K562 (cell line): ENCODE measurements at regions not wholly inside any gene's neighbourhood (a gene's known extent, or its start where the extent isn't known, plus 50 kb on each side); places are given as distances from the start of the nearest gene placed in this dataset.

Experiments used
- ATAC-seq: fragments of 200-7000 bp; cut with Tn5 transposase; 3 replicates; pipeline ENCODE4 v1.9.1; 2020; ENCODE audit warnings: moderate library complexity
- BruUV-seq: library from RNA; stranded (reverse); fragments of 400-500 nt; replicated peaks from 2 replicates; lab custom pipeline; 2021; lab: Mats Ljungman, UMichigan
- CTCF ChIA-PET: fragments of 300-600 bp; formaldehyde crosslinking; extraction: SDS; loops from one replicate; lab custom pipeline; 2021; ENCODE audit warnings: low intra/inter-chr PET ratio; lab: Yijun Ruan, JAX
- POLR2A ChIA-PET: fragments of 300-600, 350-650 bp; sonication (Branson Sonifier 250); formaldehyde crosslinking; extraction: SDS; loops from one replicate; lab custom pipeline; 2021; ENCODE audit warnings: antibody characterized with exemption, inconsistent platforms; lab: Yijun Ruan, JAX
- DNase-seq, 4 experiments: peaks; one replicate each; pipeline versions ENCODE4 v3.0.0 to v3.0.0-alpha.2; 2011 to 2018; ENCODE audit warnings: low spot score in 3 of 4, mixed read lengths in 3 of 4; ENCODE audit errors: extremely low read depth in 1 of 4
- FAIRE-seq: peaks from 2 replicates; lab custom pipeline; 2011; peaks lifted over from hg19 to GRCh38; lab: Jason Lieb, UNC
- H2AFZ ChIP-seq: 2 replicates; pipeline ENCODE4 v1.6.0; 2011; ENCODE audit warnings: low read depth, low read length, control low read depth, inconsistent platforms
- H3K27ac ChIP-seq: fragments of 200-600 bp; 3 replicates; pipeline ENCODE4 v1.8.0; 2011; ENCODE audit warnings: low read depth, mild to moderate bottlenecking, control low read depth, inconsistent platforms, low read length, moderate library complexity, mixed read lengths; ENCODE audit errors: extremely low read depth
- H3K27me3 ChIP-seq, 2 experiments: fragments of 300-600 bp in 1 of 2; 2 replicates in 1 of 2; 3 replicates in 1 of 2; pipeline versions ENCODE4 v1.6.0 to v1.8.0; 2011; ENCODE audit warnings: inconsistent platforms in 2 of 2, low read length in 2 of 2, mild to moderate bottlenecking in 1 of 2, mixed read lengths in 1 of 2, moderate library complexity in 1 of 2; ENCODE audit not compliant: control insufficient read depth in 2 of 2, insufficient read depth in 2 of 2
- H3K36me3 ChIP-seq: fragments of 300-600 bp; 3 replicates; pipeline ENCODE4 v1.8.0; 2011; ENCODE audit warnings: mild to moderate bottlenecking, low read length, inconsistent platforms; ENCODE audit not compliant: control insufficient read depth, insufficient read depth
- H3K4me1 ChIP-seq, 2 experiments: fragments of 200-600 bp in 1 of 2; replicated peaks in 1 of 2; 2 replicates in 1 of 2; 3 replicates in 1 of 2; pipeline versions ENCODE4 v1.5.1 to v1.8.0; 2011; ENCODE audit warnings: inconsistent platforms in 2 of 2, low read length in 2 of 2, mild to moderate bottlenecking in 1 of 2, mixed read lengths in 1 of 2, moderate library complexity in 1 of 2; ENCODE audit not compliant: control insufficient read depth in 2 of 2, insufficient read depth in 2 of 2
- H3K4me2 ChIP-seq: 2 replicates; pipeline ENCODE4 v1.6.1; 2011; ENCODE audit warnings: low read length, control low read depth, inconsistent platforms, mixed read lengths; ENCODE audit not compliant: insufficient read depth
- H3K4me3 ChIP-seq: fragments of 200-600 bp; sonication (generic), shearing (Covaris generic); 2 replicates; pipeline ENCODE4 v1.5.1; 2016; ENCODE audit warnings: control low read depth, inconsistent platforms
- H3K79me2 ChIP-seq: fragments of 200-600 bp; 3 replicates; pipeline ENCODE4 v1.8.0; 2011; ENCODE audit warnings: low read length, inconsistent platforms; ENCODE audit not compliant: control insufficient read depth, insufficient read depth
- H3K9ac ChIP-seq, 2 experiments: 2 replicates each; pipeline versions ENCODE4 v1.6.0 to v1.6.1; 2011; ENCODE audit warnings: low read depth in 2 of 2, low read length in 2 of 2, control low read depth in 1 of 2, inconsistent platforms in 1 of 2, mild to moderate bottlenecking in 1 of 2, mixed read lengths in 1 of 2; ENCODE audit not compliant: insufficient read depth in 1 of 2
- H3K9me1 ChIP-seq: one replicate; pipeline ENCODE4 v1.6.0; 2011; ENCODE audit warnings: inconsistent platforms, mild to moderate bottlenecking, low read length, moderate library complexity; ENCODE audit not compliant: control insufficient read depth, insufficient read depth
- H3K9me3 ChIP-seq: replicated peaks from 2 replicates; pipeline ENCODE4 v1.5.1; 2011; ENCODE audit warnings: low read depth, low read length, inconsistent platforms; ENCODE audit not compliant: control insufficient read depth, insufficient read depth
- H4K20me1 ChIP-seq: replicated peaks from 2 replicates; pipeline ENCODE4 v1.6.1; 2011; ENCODE audit warnings: low read length, inconsistent platforms, mixed read lengths; ENCODE audit not compliant: control insufficient read depth, insufficient read depth
- BRD4 ChIP-seq: fragments of 200-600 bp; sonication (generic); IDR thresholded peaks from 2 replicates; pipeline ENCODE4 v1.6.1; 2017; ENCODE audit warnings: inconsistent platforms
- CXXC5 ChIP-seq: fragments of 250-450 bp; sonication (Bioruptor Pico); IDR thresholded peaks from 2 replicates; pipeline ENCODE4 v1.8.0; 2022; ENCODE audit warnings: inconsistent platforms, mild to moderate bottlenecking, moderate library complexity
- DEAF1 ChIP-seq: fragments of 450-650 bp; formaldehyde crosslinking; IDR thresholded peaks from 2 replicates; pipeline ENCODE4 v1.4.0; 2020; ENCODE audit warnings: mild to moderate bottlenecking, moderate library complexity
- MED1 ChIP-seq: sonication (generic); formaldehyde crosslinking; IDR thresholded peaks from 2 replicates; pipeline ENCODE4 v1.8.1; 2023; ENCODE audit warnings: missing genetic modification reagents, borderline replicate concordance
- POLR2H ChIP-seq: IDR thresholded peaks from 2 replicates; pipeline ENCODE4 v1.6.1; 2016; ENCODE audit warnings: missing genetic modification characterization, low read depth, mild to moderate bottlenecking, control low read depth, missing compliant biosample characterization, moderate library complexity
- XRCC4 ChIP-seq: IDR thresholded peaks from one replicate; pipeline ENCODE4 v1.6.1; 2011; ENCODE audit not compliant: insufficient read depth, insufficient read length; ENCODE audit errors: extremely low read depth
- ZNF586 ChIP-seq: fragments of 450-650 bp; formaldehyde crosslinking; conservative IDR thresholded peaks from 2 replicates; pipeline ENCODE4 v1.4.0; 2020; ENCODE audit warnings: mild to moderate bottlenecking, moderate library complexity
- WGBS: fragments of 100-300 bp; shearing (Covaris generic); methylation state at CpG from one replicate; pipeline ENCODE4 v1.1.6; 2016; ENCODE audit warnings: low coverage, mixed read lengths; ENCODE audit not compliant: insufficient coverage; ENCODE audit errors: missing lambda C conversion rate; 5-methylcytosine and 5-hydroxymethylcytosine counted together
- in situ Hi-C: fragments of 300-500 bp; cut with MboI; formaldehyde crosslinking; loops from 4 replicates; pipeline ENCODE4 v1.15.0; 2018; ENCODE audit warnings: inconsistent platforms, mixed read lengths
- intact Hi-C: fragments of 100-400 bp; cut with micrococcal nuclease; formaldehyde crosslinking; loops from 2 replicates; pipeline ENCODE4 v1.14.2; 2022
- TF ChIP-seq, protein P1 (sequence below): fragments of 250-450 bp; sonication (Bioruptor Pico); IDR thresholded peaks from 2 replicates; pipeline ENCODE4 v1.5.0; 2021; ENCODE audit warnings: mild to moderate bottlenecking, borderline replicate concordance

DNA sequence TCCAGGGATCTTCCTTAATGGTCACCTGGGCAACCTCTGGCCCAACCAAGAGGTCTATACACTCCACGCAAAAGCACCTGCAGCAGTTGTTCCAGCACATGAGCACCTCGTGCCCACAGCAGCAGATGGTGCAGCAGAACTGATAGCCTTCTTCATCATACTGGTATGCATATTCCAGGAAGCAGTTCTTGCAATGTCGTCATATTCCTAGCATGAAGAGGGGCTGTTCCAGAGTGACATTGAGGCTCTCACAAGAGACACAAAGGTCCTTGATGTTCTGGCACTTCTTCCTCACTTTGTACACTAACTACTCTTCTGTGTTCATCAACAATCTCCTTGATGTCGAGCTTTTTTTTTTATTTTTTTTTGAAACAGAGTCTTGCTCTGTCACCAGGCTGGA is 386.2 kb downstream of the MEIS1 start (continued):
- TF ChIP-seq, protein P1, sequence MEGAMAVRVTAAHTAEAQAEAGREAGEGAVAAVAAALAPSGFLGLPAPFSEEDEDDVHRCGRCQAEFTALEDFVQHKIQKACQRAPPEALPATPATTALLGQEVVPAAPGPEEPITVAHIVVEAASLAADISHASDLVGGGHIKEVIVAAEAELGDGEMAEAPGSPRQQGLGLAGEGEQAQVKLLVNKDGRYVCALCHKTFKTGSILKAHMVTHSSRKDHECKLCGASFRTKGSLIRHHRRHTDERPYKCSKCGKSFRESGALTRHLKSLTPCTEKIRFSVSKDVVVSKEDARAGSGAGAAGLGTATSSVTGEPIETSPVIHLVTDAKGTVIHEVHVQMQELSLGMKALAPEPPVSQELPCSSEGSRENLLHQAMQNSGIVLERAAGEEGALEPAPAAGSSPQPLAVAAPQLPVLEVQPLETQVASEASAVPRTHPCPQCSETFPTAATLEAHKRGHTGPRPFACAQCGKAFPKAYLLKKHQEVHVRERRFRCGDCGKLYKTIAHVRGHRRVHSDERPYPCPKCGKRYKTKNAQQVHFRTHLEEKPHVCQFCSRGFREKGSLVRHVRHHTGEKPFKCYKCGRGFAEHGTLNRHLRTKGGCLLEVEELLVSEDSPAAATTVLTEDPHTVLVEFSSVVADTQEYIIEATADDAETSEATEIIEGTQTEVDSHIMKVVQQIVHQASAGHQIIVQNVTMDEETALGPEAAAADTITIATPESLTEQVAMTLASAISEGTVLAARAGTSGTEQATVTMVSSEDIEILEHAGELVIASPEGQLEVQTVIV, result no peak
- TF ChIP-seq POLR2H (tag), result no peak
- TF ChIP-seq XRCC4, result no peak
- no peak for TF ChIP-seq BRD4
- TF ChIP-seq CXXC5 (CRISPR knock-in tag), result no peak

DNA sequence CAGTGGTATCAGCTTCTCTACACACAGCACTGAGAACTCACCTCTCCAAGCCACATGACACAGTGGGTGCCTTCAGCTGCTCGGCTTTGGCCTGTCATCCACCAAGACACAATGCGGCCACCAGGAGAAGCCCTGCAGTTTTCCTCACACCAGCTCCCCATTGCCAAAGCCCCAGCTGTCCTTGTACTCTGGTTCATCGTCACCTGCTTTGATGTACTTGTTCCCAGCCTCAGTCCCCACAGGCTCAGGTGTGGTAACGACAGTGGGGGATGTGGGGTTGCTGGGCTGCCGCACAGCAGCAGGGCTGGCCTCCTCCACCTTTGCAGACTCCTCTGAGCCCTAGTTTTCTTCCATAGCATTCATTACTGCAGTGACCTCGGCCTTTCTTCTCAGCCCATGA is 387.3 kb downstream of the MEIS1 start:
- DNase-seq (no peak), ATAC-seq (no peak), FAIRE-seq (no peak)
- TF ChIP-seq ZNF586 (CRISPR knock-in tag) (no peak), MED1 (CRISPR knock-in tag) (no peak), DEAF1 (CRISPR knock-in tag) (no peak)
- in situ Hi-C loops, result no loop called here
- ChIA-PET POLR2A (no interaction called here), CTCF (no interaction called here)
- Histone ChIP-seq H3K9me1 (no peaks in the 10 kb centered on the region), H3K4me3 (no peak overlapping the region), H4K20me1 (no peaks in the 10 kb centered on the region), H3K9ac (no peak overlapping the region), H3K79me2 (no peaks in the 10 kb centered on the region), H3K4me1 (no peaks in the 10 kb centered on the region), H3K4me2 (no peak overlapping the region), H2AFZ (no peak overlapping the region), H3K36me3 (no peaks in the 10 kb centered on the region), H3K9me3 (no peaks in the 10 kb centered on the region), H3K27me3 (no peaks in the 10 kb centered on the region), H3K27ac (no peak overlapping the region)
- 0% methylated on average over 6 of the region's 6 CpGs for WGBS
- intact Hi-C loops, result no loop called here
- no TSS peak for BruUV-seq
